SK-N-SH (cell line): ENCODE measurements at regions not wholly inside any gene's neighbourhood (a gene's known extent, or its start where the extent isn't known, plus 50 kb on each side); places are given as distances from the start of the nearest gene placed in this dataset.

Experiments used
- EP300 ChIP-seq, 2 experiments: IDR thresholded peaks; 2 replicates each; pipeline versions ENCODE4 v1.4.0 to v1.6.1; 2012; ENCODE audit warnings: borderline replicate concordance in 1 of 2, low read depth in 1 of 2, low read length in 1 of 2
- EZH2phosphoT487 ChIP-seq: fragments of 200-600 bp; sonication (generic); IDR thresholded peaks from 2 replicates; pipeline ENCODE4 v1.6.1; 2017; ENCODE audit warnings: low read depth, mixed run types, mild to moderate bottlenecking, antibody characterized with exemption, moderate library complexity, borderline replicate concordance
- FOSL2 ChIP-seq: IDR thresholded peaks from 2 replicates; pipeline ENCODE4 v1.4.0; 2012; ENCODE audit warnings: low read depth, mild to moderate bottlenecking, moderate library complexity, borderline replicate concordance
- GATA2 ChIP-seq: sonication (generic); formaldehyde crosslinking; IDR thresholded peaks from 2 replicates; pipeline ENCODE4 v1.5.0; 2020; ENCODE audit warnings: mild to moderate bottlenecking, missing genetic modification reagents
- RAD21 ChIP-seq: IDR thresholded peaks from 2 replicates; pipeline ENCODE4 v1.6.1; 2012; ENCODE audit warnings: mild to moderate bottlenecking, low read length
- RCOR1 ChIP-seq: fragments of 150-350 bp; IDR thresholded peaks from 2 replicates; pipeline ENCODE4 v1.6.1; 2017; ENCODE audit warnings: antibody characterized with exemption, low read length
- RFX5 ChIP-seq: IDR thresholded peaks from 2 replicates; pipeline ENCODE4 v1.6.1; 2012; ENCODE audit warnings: mild to moderate bottlenecking, improper control_type of control experiment, low read length
- RXRA ChIP-seq: IDR thresholded peaks from 2 replicates; pipeline ENCODE4 v1.4.0; 2012; ENCODE audit warnings: low read depth, mild to moderate bottlenecking, borderline replicate concordance
- TAF1 ChIP-seq: IDR thresholded peaks from 2 replicates; pipeline ENCODE4 v1.6.1; 2012; ENCODE audit warnings: low read depth, mild to moderate bottlenecking, low read length, moderate library complexity, borderline replicate concordance
- USF2 ChIP-seq: fragments of 150-350 bp; IDR thresholded peaks from 2 replicates; pipeline ENCODE4 v1.6.1; 2017; ENCODE audit warnings: antibody characterized with exemption, low read length, low read depth, borderline replicate concordance
- TF ChIP-seq, protein P1 (sequence below): fragments of 150-350 bp; IDR thresholded peaks from 2 replicates; pipeline ENCODE4 v1.6.1; 2016; ENCODE audit warnings: mild to moderate bottlenecking, low read depth, low read length
- TF ChIP-seq, protein P2 (sequence below): fragments of 200-600 bp; sonication (generic); IDR thresholded peaks from 2 replicates; pipeline ENCODE4 v1.6.1; 2017; ENCODE audit warnings: antibody characterized with exemption, mild to moderate bottlenecking, moderate library complexity

DNA sequence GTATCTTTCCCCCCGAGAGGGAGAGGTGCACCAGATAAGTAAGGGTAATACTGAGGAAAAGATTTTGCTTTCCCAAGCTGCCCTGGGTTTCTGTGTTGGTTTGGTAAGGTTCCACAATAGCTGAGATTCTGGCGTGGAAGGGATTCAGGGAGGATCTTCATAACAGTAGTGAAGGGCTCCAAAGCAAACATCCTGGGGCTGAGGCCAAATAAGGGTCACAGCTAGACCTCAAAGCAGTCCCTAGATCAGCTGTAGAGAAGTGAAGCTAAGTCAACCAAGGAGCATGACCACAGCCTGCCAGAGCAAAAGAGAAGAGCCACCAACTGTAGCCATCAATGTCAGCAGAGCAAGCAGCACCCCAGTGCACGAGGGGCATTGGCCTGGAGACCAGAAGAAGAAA, 73.2 kb upstream of the SLC35F4 start:
- TF ChIP-seq, protein P1, sequence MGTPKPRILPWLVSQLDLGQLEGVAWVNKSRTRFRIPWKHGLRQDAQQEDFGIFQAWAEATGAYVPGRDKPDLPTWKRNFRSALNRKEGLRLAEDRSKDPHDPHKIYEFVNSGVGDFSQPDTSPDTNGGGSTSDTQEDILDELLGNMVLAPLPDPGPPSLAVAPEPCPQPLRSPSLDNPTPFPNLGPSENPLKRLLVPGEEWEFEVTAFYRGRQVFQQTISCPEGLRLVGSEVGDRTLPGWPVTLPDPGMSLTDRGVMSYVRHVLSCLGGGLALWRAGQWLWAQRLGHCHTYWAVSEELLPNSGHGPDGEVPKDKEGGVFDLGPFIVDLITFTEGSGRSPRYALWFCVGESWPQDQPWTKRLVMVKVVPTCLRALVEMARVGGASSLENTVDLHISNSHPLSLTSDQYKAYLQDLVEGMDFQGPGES: no peak
- TF ChIP-seq RAD21: no peak
- TF ChIP-seq, protein P2, sequence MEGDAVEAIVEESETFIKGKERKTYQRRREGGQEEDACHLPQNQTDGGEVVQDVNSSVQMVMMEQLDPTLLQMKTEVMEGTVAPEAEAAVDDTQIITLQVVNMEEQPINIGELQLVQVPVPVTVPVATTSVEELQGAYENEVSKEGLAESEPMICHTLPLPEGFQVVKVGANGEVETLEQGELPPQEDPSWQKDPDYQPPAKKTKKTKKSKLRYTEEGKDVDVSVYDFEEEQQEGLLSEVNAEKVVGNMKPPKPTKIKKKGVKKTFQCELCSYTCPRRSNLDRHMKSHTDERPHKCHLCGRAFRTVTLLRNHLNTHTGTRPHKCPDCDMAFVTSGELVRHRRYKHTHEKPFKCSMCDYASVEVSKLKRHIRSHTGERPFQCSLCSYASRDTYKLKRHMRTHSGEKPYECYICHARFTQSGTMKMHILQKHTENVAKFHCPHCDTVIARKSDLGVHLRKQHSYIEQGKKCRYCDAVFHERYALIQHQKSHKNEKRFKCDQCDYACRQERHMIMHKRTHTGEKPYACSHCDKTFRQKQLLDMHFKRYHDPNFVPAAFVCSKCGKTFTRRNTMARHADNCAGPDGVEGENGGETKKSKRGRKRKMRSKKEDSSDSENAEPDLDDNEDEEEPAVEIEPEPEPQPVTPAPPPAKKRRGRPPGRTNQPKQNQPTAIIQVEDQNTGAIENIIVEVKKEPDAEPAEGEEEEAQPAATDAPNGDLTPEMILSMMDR: no peak
- TF ChIP-seq USF2: no peak
- no peak for TF ChIP-seq FOSL2
- no peak for TF ChIP-seq RCOR1
- no peak for TF ChIP-seq RFX5
- no peak for TF ChIP-seq EZH2phosphoT487
- TF ChIP-seq GATA2 (CRISPR knock-in tag): no peak
- no peak for TF ChIP-seq RXRA
- TF ChIP-seq TAF1: no peak
- no peak for TF ChIP-seq EP300 (IDR thresholded peaks at IDR 0.05; ENCODE audit: borderline replicate concordance in 1 of 2, low read depth in 1 of 2, low read length in 1 of 2)
